ENCODE measurements at regions not wholly inside any gene's neighbourhood (a gene's known extent, or its start where the extent isn't known, plus 50 kb on each side); places are given as distances from the start of the nearest gene placed in this dataset.

- Histone ChIP-seq H3K36me3 (ENCODE audit: control insufficient read depth, insufficient read depth, low read length) (no peaks in the 10 kb centered on the region), H3K4me3 (ENCODE audit: low read depth, low read length) (no peak overlapping the region), H3K27me3 (ENCODE audit: control insufficient read depth, insufficient read depth, low read length) (no peaks in the 10 kb centered on the region; the same call in 1 of the 2 replicates)
- no peak for DNase-seq (ENCODE audit: low read depth)
- POLR2A ChIA-PET, result no interaction called here
- CTCF ChIA-PET, result no interaction called here
- TF ChIP-seq, protein P1, sequence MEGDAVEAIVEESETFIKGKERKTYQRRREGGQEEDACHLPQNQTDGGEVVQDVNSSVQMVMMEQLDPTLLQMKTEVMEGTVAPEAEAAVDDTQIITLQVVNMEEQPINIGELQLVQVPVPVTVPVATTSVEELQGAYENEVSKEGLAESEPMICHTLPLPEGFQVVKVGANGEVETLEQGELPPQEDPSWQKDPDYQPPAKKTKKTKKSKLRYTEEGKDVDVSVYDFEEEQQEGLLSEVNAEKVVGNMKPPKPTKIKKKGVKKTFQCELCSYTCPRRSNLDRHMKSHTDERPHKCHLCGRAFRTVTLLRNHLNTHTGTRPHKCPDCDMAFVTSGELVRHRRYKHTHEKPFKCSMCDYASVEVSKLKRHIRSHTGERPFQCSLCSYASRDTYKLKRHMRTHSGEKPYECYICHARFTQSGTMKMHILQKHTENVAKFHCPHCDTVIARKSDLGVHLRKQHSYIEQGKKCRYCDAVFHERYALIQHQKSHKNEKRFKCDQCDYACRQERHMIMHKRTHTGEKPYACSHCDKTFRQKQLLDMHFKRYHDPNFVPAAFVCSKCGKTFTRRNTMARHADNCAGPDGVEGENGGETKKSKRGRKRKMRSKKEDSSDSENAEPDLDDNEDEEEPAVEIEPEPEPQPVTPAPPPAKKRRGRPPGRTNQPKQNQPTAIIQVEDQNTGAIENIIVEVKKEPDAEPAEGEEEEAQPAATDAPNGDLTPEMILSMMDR (IDR thresholded peaks at IDR 0.05; ENCODE audit: insufficient read depth, low read depth, low read length), result no peak
Measured at GRCh38 chr17:12580640-12581039, 85.0 kb upstream of the MYOCD start.

- POLR2A ChIA-PET, result no interaction called here
- Histone ChIP-seq H3K27me3 (ENCODE audit: control insufficient read depth, insufficient read depth, low read length) (no peaks in the 10 kb centered on the region; the same call in 1 of the 2 replicates), H3K36me3 (ENCODE audit: control insufficient read depth, insufficient read depth, low read length) (no peaks in the 10 kb centered on the region), H3K4me3 (ENCODE audit: low read depth, low read length) (no peak overlapping the region)
- CTCF ChIA-PET, result interaction anchor here (1.4 to 1.6 kb wide), 2 partner anchors 22 to 39 kb away, joined by 3 read pairs; no protein-coding TSS in a partner anchor
- DNase-seq (ENCODE audit: low read depth), result no peak
- TF ChIP-seq, protein P1 (IDR thresholded peaks at IDR 0.05; ENCODE audit: insufficient read depth, low read depth, low read length), result no peak
Measured at GRCh38 chr17:12584727-12585126, 81.0 kb upstream of the MYOCD start.

DNA sequence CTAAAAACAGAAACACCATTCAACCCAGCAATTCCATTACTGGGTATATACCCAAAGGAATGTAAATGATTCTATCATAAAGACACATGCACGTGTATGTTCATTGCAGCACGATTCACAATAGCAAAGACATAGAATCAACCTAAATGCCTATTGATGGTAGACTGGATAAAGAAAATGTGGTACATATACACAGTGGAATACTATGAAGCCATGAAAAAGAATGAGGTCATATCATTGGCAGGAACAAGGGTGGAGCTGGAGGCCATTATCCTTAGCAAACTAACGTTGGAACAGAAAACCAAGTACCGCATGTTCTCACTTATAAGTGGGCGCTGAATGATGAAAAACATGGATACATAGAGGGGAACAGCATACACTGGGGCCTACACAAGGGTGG, 77.2 kb upstream of the MYOCD start:
- H3K36me3 ChIP-seq (ENCODE audit: control insufficient read depth, insufficient read depth, low read length), result no peaks in the 10 kb centered on the region
- TF ChIP-seq, protein P1 (IDR thresholded peaks at IDR 0.05; ENCODE audit: insufficient read depth, low read depth, low read length), result no peak
- POLR2A ChIA-PET, result no interaction called here
- H3K4me3 ChIP-seq (ENCODE audit: low read depth, low read length), result no peak overlapping the region
- no peak for DNase-seq (ENCODE audit: low read depth)
- H3K27me3 ChIP-seq (ENCODE audit: control insufficient read depth, insufficient read depth, low read length), result no peaks in the 10 kb centered on the region
- CTCF ChIA-PET, result no interaction called here

DNA sequence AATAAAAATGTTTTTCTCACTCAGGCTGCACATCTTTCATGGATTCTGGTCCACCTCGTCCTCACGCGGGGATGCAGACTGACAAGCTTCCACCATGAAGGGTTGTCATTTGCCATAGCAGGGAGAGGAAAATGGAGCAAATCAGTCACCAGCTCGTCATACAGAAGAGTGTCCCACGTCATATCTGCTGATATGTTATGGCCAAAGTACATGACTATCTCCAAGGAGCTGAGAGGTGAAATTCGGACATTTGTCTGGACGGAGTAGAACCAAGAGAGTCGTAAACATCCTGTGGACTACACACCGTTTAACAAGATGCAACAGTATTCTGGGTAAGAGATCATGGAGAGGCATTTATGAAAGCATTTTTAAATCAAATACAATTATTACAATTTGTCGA, 75.3 kb upstream of the MYOCD start:
- no peak for DNase-seq (ENCODE audit: low read depth)
- TF ChIP-seq, protein P1 (IDR thresholded peaks at IDR 0.05; ENCODE audit: insufficient read depth, low read depth, low read length), result no peak
- Histone ChIP-seq H3K4me3 (ENCODE audit: low read depth, low read length) (no peak overlapping the region), H3K36me3 (ENCODE audit: control insufficient read depth, insufficient read depth, low read length) (no peaks in the 10 kb centered on the region), H3K27me3 (ENCODE audit: control insufficient read depth, insufficient read depth, low read length) (no peaks in the 10 kb centered on the region)
- CTCF ChIA-PET, result no interaction called here
- POLR2A ChIA-PET, result no interaction called here

GRCh38 chr17:12591021-12591735, 74.5 kb upstream of the MYOCD start:
- H3K27me3 ChIP-seq (ENCODE audit: control insufficient read depth, insufficient read depth, low read length), result no peaks in the 10 kb centered on the region
- CTCF ChIA-PET, result no interaction called here
- no peaks in the 10 kb centered on the region for H3K36me3 ChIP-seq (ENCODE audit: control insufficient read depth, insufficient read depth, low read length)
- no peak overlapping the region for H3K4me3 ChIP-seq (ENCODE audit: low read depth, low read length)
- TF ChIP-seq, protein P1 (IDR thresholded peaks at IDR 0.05; ENCODE audit: insufficient read depth, low read depth, low read length), result no peak
- no peak for DNase-seq (ENCODE audit: low read depth)
- POLR2A ChIA-PET, result no interaction called here

Measured in BJ (cell line).